Cardiac muscle cell (in vitro differentiated cells and primary cell): ENCODE measurements at regions not wholly inside any gene's neighbourhood (a gene's known extent, or its start where the extent isn't known, plus 50 kb on each side); places are given as distances from the start of the nearest gene placed in this dataset.

Experiments
- DNase-seq, 2 donors: peaks; one replicate each; pipeline versions ENCODE4 v3.0.0 to v3.0.0-alpha.2; 2010 to 2017; ENCODE audit warnings: low read depth in 1 of 2, low spot score in 1 of 2
- H3K27ac ChIP-seq: fragments of 200-600 bp; sonication (generic); 2 replicates; pipeline ENCODE4 v1.5.1; 2016
- H3K27me3 ChIP-seq: fragments of 200-600 bp; sonication (generic); 2 replicates; pipeline ENCODE4 v1.6.0; 2016; ENCODE audit warnings: control low read depth
- H3K36me3 ChIP-seq: fragments of 200-600 bp; sonication (generic); 2 replicates; pipeline ENCODE4 v1.5.1; 2016; ENCODE audit warnings: control low read depth
- H3K4me1 ChIP-seq: fragments of 200-600 bp; sonication (generic); 2 replicates; pipeline ENCODE4 v1.8.1; 2017; ENCODE audit warnings: low read depth, mild to moderate bottlenecking, mixed run types
- H3K4me3 ChIP-seq: fragments of 200-600 bp; sonication (generic); 2 replicates; pipeline ENCODE4 v1.5.1; 2016; ENCODE audit warnings: mild to moderate bottlenecking
- H3K9me3 ChIP-seq: fragments of 200-600 bp; sonication (generic); 2 replicates; pipeline ENCODE4 v1.5.1; 2017; ENCODE audit warnings: low read depth, mild to moderate bottlenecking, control low read depth
- TF ChIP-seq, protein P1 (sequence below): IDR thresholded peaks from 2 replicates; pipeline ENCODE4 v1.5.1; 2012; ENCODE audit warnings: low read depth, mild to moderate bottlenecking, low read length

- Histone ChIP-seq H3K4me1 (no peaks in the 10 kb centered on the region), H3K4me3 (no peak overlapping the region), H3K9me3 (no peaks in the 10 kb centered on the region), H3K27me3 (no peaks in the 10 kb centered on the region), H3K27ac (no peak overlapping the region), H3K36me3 (no peaks in the 10 kb centered on the region)
- DNase-seq = peak; percentile 6 to 17
- TF ChIP-seq, protein P1, sequence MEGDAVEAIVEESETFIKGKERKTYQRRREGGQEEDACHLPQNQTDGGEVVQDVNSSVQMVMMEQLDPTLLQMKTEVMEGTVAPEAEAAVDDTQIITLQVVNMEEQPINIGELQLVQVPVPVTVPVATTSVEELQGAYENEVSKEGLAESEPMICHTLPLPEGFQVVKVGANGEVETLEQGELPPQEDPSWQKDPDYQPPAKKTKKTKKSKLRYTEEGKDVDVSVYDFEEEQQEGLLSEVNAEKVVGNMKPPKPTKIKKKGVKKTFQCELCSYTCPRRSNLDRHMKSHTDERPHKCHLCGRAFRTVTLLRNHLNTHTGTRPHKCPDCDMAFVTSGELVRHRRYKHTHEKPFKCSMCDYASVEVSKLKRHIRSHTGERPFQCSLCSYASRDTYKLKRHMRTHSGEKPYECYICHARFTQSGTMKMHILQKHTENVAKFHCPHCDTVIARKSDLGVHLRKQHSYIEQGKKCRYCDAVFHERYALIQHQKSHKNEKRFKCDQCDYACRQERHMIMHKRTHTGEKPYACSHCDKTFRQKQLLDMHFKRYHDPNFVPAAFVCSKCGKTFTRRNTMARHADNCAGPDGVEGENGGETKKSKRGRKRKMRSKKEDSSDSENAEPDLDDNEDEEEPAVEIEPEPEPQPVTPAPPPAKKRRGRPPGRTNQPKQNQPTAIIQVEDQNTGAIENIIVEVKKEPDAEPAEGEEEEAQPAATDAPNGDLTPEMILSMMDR = peak; percentile 33
Measured at GRCh38 chr10:90138844-90139243, 437.5 kb downstream of the KIF20B start.

GRCh38 chr10:90141791-90142190 lies 440.4 kb downstream of the KIF20B start:
- DNase-seq = no peak
- no peaks in the 10 kb centered on the region for H3K27me3 ChIP-seq
- TF ChIP-seq, protein P1 = no peak
- H3K4me3 ChIP-seq = no peak overlapping the region
- H3K9me3 ChIP-seq = no peaks in the 10 kb centered on the region
- no peaks in the 10 kb centered on the region for H3K36me3 ChIP-seq
- H3K4me1 ChIP-seq = no peaks in the 10 kb centered on the region
- no peak overlapping the region for H3K27ac ChIP-seq

GRCh38 chr10:90143937-90144336 lies 442.5 kb downstream of the KIF20B start:
- Histone ChIP-seq H3K36me3 (no peaks in the 10 kb centered on the region), H3K27me3 (no peaks in the 10 kb centered on the region), H3K9me3 (no peaks in the 10 kb centered on the region), H3K27ac (no peak overlapping the region), H3K4me1 (no peaks in the 10 kb centered on the region), H3K4me3 (no peak overlapping the region)
- TF ChIP-seq, protein P1 = no peak
- no peak for DNase-seq

DNA sequence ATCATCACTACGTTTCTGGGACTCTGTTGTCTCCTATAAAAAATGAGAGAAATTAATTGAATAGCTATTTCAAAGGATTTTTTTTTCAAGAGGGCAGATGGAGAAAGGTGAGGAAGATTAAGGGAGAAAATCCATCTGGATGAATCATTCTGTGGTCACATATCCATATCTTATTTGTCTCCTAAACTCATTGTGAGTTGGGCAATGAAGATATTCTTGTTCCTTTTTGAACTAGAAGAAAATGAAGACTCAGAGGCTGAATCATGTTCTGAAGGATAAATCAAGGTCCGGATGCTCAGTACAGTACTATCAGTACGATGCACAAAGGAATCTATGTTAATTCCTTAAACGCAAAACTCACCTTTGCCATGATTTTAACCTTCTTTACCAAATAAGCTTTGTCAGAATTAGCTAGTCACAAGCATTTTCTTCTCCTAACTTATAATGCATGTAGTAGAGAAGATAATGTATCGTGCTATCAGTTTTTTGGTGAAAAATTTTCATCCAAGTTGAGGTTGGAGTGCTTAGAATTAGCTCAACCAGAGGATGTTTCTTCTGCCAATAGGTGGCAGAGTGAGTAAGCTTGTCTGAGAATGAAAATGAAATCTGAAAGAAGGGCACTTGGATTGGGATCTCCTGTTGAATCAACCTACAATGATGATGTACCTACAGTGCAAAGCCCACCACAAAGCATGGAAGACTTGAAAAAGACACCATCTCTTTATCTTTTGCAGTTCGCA lies 446.9 kb downstream of the KIF20B start:
- Histone ChIP-seq H3K36me3 (no peaks in the 10 kb centered on the region), H3K27me3 (no peaks in the 10 kb centered on the region), H3K9me3 (no peaks in the 10 kb centered on the region), H3K27ac (no peak overlapping the region), H3K4me3 (no peak overlapping the region), H3K4me1 (no peaks in the 10 kb centered on the region)
- DNase-seq = peak; percentile 45 to 83
- TF ChIP-seq, protein P1 = peak; percentile 78

DNA sequence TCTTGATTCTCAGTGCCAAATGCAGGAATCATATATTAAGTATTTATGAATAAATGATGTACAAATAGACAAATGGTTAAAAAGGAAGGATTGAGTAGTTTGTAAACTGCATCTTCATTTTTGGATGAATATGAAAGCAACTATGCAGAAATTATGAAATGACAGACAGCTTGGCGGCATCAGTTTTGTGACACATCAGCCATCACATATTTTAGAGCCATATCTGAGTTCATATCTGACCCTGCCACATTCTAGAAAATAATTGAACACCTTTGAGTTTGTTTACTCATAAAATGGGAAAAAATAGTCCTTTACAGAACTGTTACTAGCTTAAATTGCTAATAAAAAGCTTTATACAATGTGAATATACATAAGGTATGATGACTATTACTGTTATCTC lies 448.2 kb downstream of the KIF20B start:
- Histone ChIP-seq H3K9me3 (no peaks in the 10 kb centered on the region), H3K27me3 (no peaks in the 10 kb centered on the region), H3K27ac (no peak overlapping the region), H3K4me1 (no peaks in the 10 kb centered on the region), H3K36me3 (no peaks in the 10 kb centered on the region), H3K4me3 (no peak overlapping the region)
- no peak for DNase-seq
- TF ChIP-seq, protein P1 = no peak
